GM06990 (cell line): ENCODE measurements at regions not wholly inside any gene's neighbourhood (a gene's known extent, or its start where the extent isn't known, plus 50 kb on each side); places are given as distances from the start of the nearest gene placed in this dataset.

Source experiments
- DNase-seq: peaks from one replicate; pipeline ENCODE4 v3.0.0-alpha.2; 2011; ENCODE audit not compliant: insufficient read length; ENCODE audit errors: extremely low read depth
- H3K27me3 ChIP-seq: replicated peaks from 2 replicates; pipeline ENCODE4 v1.6.0; 2011; ENCODE audit warnings: low read length; ENCODE audit not compliant: control insufficient read depth, insufficient read depth
- H3K36me3 ChIP-seq: 2 replicates; pipeline ENCODE4 v1.5.1; 2011; ENCODE audit warnings: low read length; ENCODE audit not compliant: control insufficient read depth, insufficient read depth
- H3K4me3 ChIP-seq: replicated peaks from 2 replicates; pipeline ENCODE4 v1.5.1; 2011; ENCODE audit warnings: low read depth, mild to moderate bottlenecking, control low read depth, low read length
- TF ChIP-seq, protein P1 (sequence below): IDR thresholded peaks from 2 replicates; pipeline ENCODE4 v1.5.1; 2011; ENCODE audit warnings: low read length, control low read depth, mild to moderate bottlenecking, inconsistent platforms; ENCODE audit not compliant: insufficient read depth, poor library complexity, severe bottlenecking

DNA sequence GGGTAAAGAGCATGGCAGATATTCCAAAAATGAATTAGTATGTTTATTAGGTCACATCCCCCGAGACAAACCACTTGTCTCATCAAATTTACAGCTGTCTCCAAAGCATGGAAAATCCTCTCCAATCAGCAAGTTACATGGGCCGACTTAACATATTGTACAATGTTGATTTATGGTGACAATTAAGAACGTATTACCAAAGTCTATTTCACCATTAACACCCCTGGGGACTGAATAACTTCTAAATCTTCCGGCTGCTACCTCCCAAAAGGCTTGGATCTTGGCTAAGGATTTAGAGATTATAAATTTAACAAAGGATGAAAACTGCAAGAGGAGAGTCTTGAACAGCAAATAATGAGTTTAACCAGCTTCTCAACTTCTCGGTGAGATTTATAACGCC, 311.9 kb downstream of the NPIPA8 start:
- DNase-seq: no peak
- no peaks in the 10 kb centered on the region for H3K27me3 ChIP-seq
- no peak overlapping the region for H3K4me3 ChIP-seq
- H3K36me3 ChIP-seq: no peaks in the 10 kb centered on the region
- TF ChIP-seq, protein P1, sequence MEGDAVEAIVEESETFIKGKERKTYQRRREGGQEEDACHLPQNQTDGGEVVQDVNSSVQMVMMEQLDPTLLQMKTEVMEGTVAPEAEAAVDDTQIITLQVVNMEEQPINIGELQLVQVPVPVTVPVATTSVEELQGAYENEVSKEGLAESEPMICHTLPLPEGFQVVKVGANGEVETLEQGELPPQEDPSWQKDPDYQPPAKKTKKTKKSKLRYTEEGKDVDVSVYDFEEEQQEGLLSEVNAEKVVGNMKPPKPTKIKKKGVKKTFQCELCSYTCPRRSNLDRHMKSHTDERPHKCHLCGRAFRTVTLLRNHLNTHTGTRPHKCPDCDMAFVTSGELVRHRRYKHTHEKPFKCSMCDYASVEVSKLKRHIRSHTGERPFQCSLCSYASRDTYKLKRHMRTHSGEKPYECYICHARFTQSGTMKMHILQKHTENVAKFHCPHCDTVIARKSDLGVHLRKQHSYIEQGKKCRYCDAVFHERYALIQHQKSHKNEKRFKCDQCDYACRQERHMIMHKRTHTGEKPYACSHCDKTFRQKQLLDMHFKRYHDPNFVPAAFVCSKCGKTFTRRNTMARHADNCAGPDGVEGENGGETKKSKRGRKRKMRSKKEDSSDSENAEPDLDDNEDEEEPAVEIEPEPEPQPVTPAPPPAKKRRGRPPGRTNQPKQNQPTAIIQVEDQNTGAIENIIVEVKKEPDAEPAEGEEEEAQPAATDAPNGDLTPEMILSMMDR: no peak

DNA sequence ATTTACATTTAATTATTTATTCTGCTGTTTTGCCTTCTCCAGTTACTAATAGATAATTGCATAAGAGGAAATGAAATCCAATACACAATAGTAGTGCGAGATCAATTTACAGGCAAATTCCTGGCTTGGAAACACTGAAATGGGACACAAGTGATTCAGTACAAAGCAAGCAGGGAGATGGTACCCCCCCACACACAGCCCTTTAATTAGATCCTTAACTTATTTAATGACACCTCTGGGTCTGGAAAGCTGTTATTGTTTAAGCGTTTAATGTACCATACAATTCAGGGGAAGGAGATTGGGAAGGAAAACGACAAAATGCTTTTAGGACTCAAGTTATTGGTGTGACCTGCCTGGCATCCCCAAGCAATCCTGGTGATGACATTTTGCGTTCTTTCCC, 318.2 kb downstream of the NPIPA8 start:
- no peak for DNase-seq

DNA sequence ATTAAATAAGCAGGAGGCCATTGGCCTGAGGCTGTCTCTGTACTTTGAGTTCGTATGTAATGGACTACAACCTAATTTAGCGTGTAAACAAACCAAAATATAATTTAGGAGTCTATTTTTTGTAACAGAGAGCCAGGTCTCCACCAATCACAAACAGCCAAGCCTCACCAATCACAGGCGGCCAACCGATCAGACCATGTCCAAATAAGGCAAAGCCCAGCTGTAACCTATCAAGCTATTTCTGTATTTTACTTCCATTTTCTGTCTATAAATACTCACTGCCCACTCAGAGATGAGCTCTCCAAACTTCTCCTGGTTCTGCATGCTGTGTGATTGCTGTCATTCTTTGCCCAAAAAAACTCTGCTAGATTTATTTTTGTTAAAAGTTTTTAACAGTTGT, 322.7 kb downstream of the NPIPA8 start:
- Histone ChIP-seq H3K36me3 (no peaks in the 10 kb centered on the region), H3K4me3 (no peak overlapping the region), H3K27me3 (no peaks in the 10 kb centered on the region)
- TF ChIP-seq, protein P1: no peak
- no peak for DNase-seq

More for the DNA sequence above, 318.2 kb downstream of the NPIPA8 start:
- H3K36me3 ChIP-seq: no peaks in the 10 kb centered on the region
- TF ChIP-seq, protein P1: no peak
- no peaks in the 10 kb centered on the region for H3K27me3 ChIP-seq
- H3K4me3 ChIP-seq: no peak overlapping the region

DNA sequence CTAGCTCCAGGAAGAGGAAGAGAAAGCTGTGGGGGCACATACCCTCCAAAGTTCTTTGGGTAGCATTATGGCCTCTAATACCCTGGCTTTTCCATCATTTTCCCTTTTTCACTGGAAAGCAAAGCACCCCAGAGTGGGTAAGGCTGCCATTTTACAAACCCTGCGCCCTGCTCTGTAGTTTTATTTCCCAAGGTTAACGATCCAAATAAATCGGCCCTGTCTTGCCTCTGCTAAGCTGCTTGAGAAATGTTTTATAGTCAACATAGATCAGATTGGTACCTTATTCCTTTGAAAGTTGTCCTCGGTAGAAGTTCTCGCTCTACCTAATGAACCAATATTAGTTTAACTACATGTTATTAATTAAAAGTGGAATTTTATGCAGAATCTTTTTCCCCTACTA, 328.2 kb downstream of the NPIPA8 start:
- no peaks in the 10 kb centered on the region for H3K36me3 ChIP-seq
- H3K4me3 ChIP-seq: no peak overlapping the region
- H3K27me3 ChIP-seq: no peaks in the 10 kb centered on the region
- TF ChIP-seq, protein P1: no peak
- no peak for DNase-seq

DNA sequence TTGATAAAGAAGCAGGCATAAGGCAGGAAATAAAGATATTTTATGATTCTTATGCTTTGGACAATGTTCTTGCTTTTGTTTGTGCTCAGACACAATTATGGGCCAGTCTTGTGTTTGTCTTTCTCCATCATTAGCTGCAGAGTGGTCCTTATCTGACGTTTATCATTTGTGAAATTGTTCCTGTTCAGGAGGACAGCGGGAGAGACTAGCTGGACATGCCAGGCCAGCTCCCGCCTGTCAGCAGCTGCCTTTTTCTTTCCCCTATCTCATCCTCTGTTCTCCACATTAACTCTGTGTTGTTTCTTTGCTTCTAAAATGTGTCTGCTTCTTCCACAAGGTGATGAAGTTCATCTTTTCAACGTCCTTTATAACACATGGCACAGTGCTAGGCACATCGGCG, 333.5 kb downstream of the NPIPA8 start:
- no peaks in the 10 kb centered on the region for H3K36me3 ChIP-seq
- no peak for DNase-seq

More for the DNA sequence above, 333.5 kb downstream of the NPIPA8 start:
- no peak overlapping the region for H3K4me3 ChIP-seq
- TF ChIP-seq, protein P1: no peak
- H3K27me3 ChIP-seq: no peaks in the 10 kb centered on the region
